ENCODE measurements at regions not wholly inside any gene's neighbourhood (a gene's known extent, or its start where the extent isn't known, plus 50 kb on each side); places are given as distances from the start of the nearest gene placed in this dataset.

- TF ChIP-seq CTCF (IDR thresholded peaks at IDR 0.05 in 4 of 5, conservative IDR thresholded peaks at IDR 0.05 in 1 of 5) = no peak
- TF ChIP-seq POLR2A (IDR thresholded peaks at IDR 0.05) = no peak
Observed at GRCh38 chr9:2303056-2303455, 287.9 kb downstream of the SMARCA2 start.

Data from gastrocnemius medialis (tissue), 4 donors.